ENCODE measurements at regions not wholly inside any gene's neighbourhood (a gene's known extent, or its start where the extent isn't known, plus 50 kb on each side); places are given as distances from the start of the nearest gene placed in this dataset.

- TF ChIP-seq RELB (IDR thresholded peaks at IDR 0.05; ENCODE audit: low read depth): no peak
- no peak for TF ChIP-seq LARP7 (IDR thresholded peaks at IDR 0.05)
- TF ChIP-seq CEBPZ (IDR thresholded peaks at IDR 0.05; ENCODE audit: low read depth, low read length): no peak
- no peak for TF ChIP-seq BCL11A (IDR thresholded peaks at IDR 0.05; ENCODE audit: low read depth, low read length)
- TF ChIP-seq BACH1 (IDR thresholded peaks at IDR 0.05; ENCODE audit: borderline replicate concordance): no peak
Observed at GRCh38 chr6:206264-206663, 86.0 kb upstream of the DUSP22 start (continued).

- TF ChIP-seq POLR2A (IDR thresholded peaks at IDR 0.05; ENCODE audit: low read depth, low read length) (no peak), RUNX3 (IDR thresholded peaks at IDR 0.05; ENCODE audit: low read length) (peak; percentile 39)
- CTCF ChIA-PET: interaction anchor here (0.9 to 2.0 kb wide), 4 partner anchors 8 to 57 kb away, joined by 3 to 6 read pairs (median 4); no protein-coding TSS in a partner anchor
- DNase-seq (ENCODE audit: low read depth, low spot score): no peak
- SMC1A ChIA-PET (ENCODE audit: uncharacterized antibody, unreplicated experiment): interaction anchor here (0.7 to 24.5 kb wide), 3 partner anchors 8 to 17 kb away, joined by 5 to 748 read pairs (median 20); no protein-coding TSS in a partner anchor
- no peak overlapping the region for H3K4me3 ChIP-seq
- BruUV-seq (replicated peaks): no TSS peak
- in situ Hi-C loops (cut with MboI) (no loop called here), intact Hi-C loops (cut with micrococcal nuclease; ENCODE audit: unreplicated experiment) (no loop called here)
- no peak overlapping the region for H3K4me2 ChIP-seq (ENCODE audit: control insufficient read depth, insufficient read depth)
- RAD21 ChIA-PET (ENCODE audit: unreplicated experiment): interaction anchor here (3.0 kb wide), 1 partner anchor 19 kb away, joined by 11 read pairs; no protein-coding TSS in a partner anchor
- H3K9me3 ChIP-seq (replicated peaks; ENCODE audit: control insufficient read depth, insufficient read depth, low read length): no peaks in the 10 kb centered on the region; the same call in 2 of the 3 replicates
- H3K79me2 ChIP-seq (ENCODE audit: control insufficient read depth, insufficient read depth, low read length): no peaks in the 10 kb centered on the region
- H2AFZ ChIP-seq (ENCODE audit: control insufficient read depth, low read depth, low read length): no peak overlapping the region
- POLR2A ChIA-PET: interaction anchor here (1.5 kb wide), 1 partner anchor 15 kb away, joined by 3 read pairs; no protein-coding TSS in a partner anchor
- ATAC-seq: no peak
- no peaks in the 10 kb centered on the region for H3K36me3 ChIP-seq (ENCODE audit: control insufficient read depth in 2 of 2, insufficient read depth in 2 of 2, low read length in 1 of 2)
- 75% methylated on average over 12 of the region's 12 CpGs for WGBS (ENCODE audit: insufficient coverage, insufficient replicate concordance, low lambda C conversion rate, missing lambda C conversion rate)
- no peak for FAIRE-seq
- H4K20me1 ChIP-seq (ENCODE audit: control insufficient read depth, insufficient read depth): no peaks in the 10 kb centered on the region
- no peak overlapping the region for H3K27ac ChIP-seq (ENCODE audit: control insufficient read depth, insufficient read depth)
- H3K27me3 ChIP-seq (replicated peaks in 1 of 2; ENCODE audit: control insufficient read depth in 2 of 2, insufficient read depth in 2 of 2, low read length in 1 of 2): no peaks in the 10 kb centered on the region; a peak in 1 of 4 replicates
- no peak overlapping the region for H3K9ac ChIP-seq (ENCODE audit: control insufficient read depth, insufficient read depth, low read length)
- peaks cover 46% of the 10 kb centered on the region for H3K4me1 ChIP-seq (ENCODE audit: control insufficient read depth, insufficient read depth, low read length)
Observed at GRCh38 chr6:208364-208763, 83.9 kb upstream of the DUSP22 start.
